RCC 7860 (cell line): ENCODE measurements at regions not wholly inside any gene's neighbourhood (a gene's known extent, or its start where the extent isn't known, plus 50 kb on each side); places are given as distances from the start of the nearest gene placed in this dataset.
"Not testable (repeated sequence)": the region's sequence is repeated elsewhere in the genome, so short reads cannot be mapped to it uniquely, and the experiment has no call there.

Experiments used
- DNase-seq: peaks from one replicate; pipeline ENCODE4 v3.0.0-alpha.2; 2015; ENCODE audit warnings: low spot score
- FAIRE-seq: peaks from 2 replicates; lab custom pipeline; 2012; peaks lifted over from hg19 to GRCh38; lab: Jason Lieb, UNC

DNA sequence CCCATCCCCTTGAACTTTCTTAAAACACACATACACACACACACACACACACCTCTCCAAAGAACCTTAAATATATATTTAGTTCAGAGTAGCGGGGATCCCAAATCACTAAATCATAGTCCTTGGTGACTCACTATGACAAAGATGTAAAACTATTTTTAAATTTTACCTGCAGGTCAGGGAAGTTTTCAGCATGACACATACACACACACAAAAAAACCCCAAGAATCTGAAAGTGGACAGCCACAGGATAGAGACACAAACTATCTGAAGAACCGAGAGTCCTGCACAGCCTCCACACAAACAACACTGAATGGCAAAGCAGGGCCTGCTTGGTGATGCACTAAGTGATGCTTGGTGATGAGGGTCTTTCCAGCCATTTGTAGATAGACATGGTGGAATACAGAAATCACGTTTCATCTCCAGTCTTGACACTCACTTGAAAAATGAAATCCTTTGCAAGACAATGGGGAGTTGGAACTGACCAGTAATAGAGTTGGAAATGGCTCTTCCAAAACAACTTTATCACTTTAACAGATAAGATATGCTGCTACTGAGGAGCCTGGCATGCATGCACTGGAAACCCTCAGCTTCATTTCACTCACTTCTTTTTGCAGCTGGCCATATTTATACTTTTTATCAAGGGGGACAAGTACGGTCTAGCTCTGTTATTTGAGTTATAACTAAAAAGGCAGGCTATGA lies 307.3 kb downstream of the RAPGEF2 start:
- FAIRE-seq: peak; percentile 83
- DNase-seq: peak; percentile 74

GRCh38 chr4:159410891-159411290 lies 308.0 kb downstream of the RAPGEF2 start:
- DNase-seq (no peak), FAIRE-seq (no peak)

DNA sequence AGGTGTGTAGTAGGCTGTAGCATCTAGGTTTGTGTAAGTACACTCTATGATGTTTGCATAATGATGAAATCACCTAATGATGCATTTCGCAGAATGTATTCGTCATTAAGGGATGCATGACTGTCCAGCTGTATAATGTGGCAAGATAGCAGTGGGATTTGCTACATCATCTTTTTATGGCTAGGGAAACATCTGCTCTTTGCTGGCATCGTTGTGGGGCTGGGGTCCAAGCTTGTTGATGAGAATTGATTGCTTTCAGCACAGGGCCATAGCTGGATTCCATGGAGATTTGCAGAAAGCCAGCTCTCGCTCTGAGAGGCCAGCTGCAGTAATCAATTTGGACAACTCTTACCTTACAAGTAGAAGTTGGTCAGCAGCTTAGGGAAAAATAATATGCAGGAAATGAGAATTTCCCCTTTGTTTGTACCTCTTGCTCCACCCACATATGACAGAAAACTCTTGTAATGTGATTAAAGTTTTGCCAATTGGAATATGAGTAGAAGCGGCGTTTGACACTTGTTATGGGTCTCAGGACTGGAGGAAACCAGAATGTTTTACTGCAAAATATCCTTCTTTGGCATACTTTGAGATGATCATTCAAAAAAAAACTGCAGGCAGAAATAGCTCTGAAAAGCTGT lies 310.5 kb downstream of the RAPGEF2 start:
- peak; percentile 49 for DNase-seq
- FAIRE-seq: no peak

DNA sequence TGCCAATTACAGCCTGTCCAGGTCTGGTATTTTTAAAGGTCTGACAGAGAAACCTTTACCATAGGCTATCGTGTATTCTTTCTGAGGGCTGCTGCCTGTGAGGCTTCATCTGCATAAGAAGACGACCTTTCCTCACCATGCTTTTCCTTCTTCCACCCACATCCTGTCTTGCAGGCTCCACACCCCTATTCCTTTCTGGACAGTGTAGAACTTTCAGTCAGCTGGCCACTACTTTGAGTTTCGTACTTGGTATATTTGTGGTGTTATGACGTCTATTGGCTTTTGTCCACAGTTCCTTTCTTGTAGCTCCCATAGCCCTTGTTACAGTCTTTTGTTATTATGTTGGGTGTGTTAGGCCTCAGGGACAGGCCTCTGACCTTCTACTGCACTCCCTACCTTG lies 311.4 kb downstream of the RAPGEF2 start:
- FAIRE-seq (no peak), DNase-seq (no peak)

DNA sequence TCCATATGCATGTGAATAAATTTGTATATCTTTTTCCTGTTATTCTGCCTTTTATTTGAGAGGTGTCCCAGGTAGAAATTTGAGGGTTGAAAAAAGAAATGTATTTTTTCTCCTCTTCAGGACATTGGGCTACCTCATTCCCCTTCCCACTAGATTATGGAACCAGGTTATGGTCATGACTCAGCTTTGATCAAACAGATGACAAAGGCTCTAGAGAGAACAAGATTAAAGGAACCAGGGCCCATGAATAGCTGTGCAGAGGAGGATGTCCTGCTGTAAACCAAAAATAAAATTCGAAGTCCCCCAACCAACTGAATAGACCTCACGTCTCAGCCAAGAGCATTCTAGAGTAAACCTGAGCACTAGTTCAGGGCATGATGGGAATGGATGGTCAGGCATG lies 313.2 kb downstream of the RAPGEF2 start:
- FAIRE-seq (peak; percentile 52), DNase-seq (peak; percentile 70)

DNA sequence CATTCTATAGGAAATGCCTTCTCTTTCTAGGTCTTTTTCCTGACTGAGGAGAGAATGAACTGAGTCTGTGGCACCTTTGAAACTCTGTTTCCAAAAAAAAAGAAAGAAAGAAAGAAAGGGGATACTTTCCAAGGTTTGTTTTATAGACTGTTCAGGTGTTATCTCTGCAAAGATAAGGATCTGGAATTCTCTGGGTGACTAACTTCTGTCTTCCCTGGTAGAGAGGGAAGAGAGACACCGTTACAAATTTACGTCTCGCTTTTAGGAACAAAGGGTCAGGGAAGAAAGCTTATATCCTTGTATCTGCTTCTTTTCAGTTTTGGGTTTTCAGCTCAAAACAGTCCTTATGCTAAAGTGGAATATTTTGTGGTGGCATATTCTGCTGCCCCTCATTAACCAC lies 314.1 kb downstream of the RAPGEF2 start:
- FAIRE-seq: no peak
- DNase-seq: peak; percentile 16

DNA sequence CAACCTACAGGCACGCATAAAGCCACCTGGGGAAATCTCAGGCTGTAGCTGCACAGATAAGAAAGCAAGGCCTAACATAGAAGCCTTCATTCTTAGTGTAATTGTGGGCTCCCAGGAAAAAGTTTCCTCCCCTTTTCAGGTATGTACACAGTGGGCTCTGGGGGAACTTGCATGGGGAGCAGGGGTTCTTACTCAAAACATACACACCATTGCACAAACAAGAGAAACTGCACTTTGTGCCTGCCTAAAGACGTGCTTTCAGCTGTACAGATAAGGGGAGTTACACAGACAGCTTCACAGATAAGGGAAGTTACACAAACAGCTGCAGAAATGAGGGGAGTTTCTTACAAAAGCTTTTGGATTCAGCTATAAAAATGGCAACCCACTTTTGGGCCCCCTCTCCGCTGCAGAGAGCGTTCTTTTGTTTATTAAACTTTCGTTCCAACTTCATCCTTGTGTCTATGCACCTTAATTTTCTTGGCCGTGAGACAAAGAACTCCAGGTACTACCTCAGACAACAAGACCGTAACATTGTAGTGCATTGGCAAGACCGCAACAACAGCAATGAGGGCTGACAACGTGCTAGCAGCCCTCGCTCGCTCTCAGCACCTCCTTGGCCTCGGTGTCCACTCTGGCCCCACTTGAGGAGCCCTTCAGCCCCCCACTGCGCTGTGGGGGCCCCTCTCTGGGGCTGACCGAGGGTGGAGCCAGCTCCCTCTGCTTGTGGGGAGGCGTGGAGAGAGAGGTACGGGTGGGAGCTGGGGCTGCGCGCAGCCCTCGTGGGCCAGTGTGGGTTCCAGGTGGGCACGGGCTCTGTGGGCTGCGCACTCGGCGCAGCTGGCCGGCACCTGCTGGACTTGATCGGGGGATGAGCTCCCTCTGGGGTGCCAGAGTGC lies 317.5 kb downstream of the RAPGEF2 start:
- DNase-seq (no peak), FAIRE-seq (no peak)

GRCh38 chr4:159421058-159421419 lies 318.2 kb downstream of the RAPGEF2 start:
- FAIRE-seq, DNase-seq: not testable (repeated sequence)

DNA sequence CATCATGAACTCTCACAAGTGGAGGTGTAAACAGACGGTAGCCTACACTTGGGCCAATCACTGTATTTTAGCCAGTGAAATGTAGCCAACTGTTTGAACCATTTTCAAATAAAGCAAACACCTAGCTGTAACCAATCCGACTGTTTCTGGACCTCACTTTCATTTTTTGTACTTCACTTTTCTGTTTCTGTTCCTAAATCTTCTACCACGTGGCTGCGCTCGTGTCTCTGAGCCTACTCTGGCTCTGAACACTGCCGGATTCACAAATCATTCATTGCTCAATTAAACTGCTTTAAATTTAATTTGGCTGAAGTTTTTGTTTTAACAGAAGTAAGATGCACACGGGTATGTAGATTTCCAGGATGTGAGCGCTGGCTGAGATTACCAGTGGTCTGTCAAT lies 319.1 kb downstream of the RAPGEF2 start:
- DNase-seq (no peak), FAIRE-seq (no peak)

- no peak for DNase-seq
- FAIRE-seq: no peak
These were observed 319.7 kb downstream of the RAPGEF2 start for GRCh38 chr4:159422626-159423025.

DNA sequence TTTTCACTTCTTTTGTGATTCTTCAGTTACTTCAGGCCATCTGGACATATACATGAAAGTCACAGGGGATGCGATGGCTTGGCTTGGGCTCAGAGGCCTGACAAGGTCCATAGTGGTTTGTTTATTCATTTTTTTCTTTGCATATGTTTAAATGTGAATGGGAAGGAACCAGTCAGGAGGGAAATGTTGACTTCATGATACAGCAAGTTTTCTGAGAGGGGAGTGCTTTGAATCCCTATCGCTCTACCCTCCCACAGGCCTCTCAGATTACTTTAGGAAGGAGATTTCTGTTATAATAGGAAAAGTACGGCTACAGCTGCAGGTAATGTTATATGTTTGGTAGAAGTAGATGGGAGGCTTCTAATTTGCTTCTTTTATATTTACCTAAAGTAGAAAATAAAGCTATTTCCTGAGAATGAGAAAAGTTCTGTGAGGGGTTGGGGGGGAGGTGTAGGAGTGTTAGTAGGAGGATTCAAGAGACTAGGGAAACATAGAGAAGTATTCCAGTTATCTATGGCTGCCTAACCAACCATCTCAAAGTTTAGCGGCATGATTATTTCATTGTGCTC lies 322.9 kb downstream of the RAPGEF2 start:
- DNase-seq (no peak), FAIRE-seq (no peak)

DNA sequence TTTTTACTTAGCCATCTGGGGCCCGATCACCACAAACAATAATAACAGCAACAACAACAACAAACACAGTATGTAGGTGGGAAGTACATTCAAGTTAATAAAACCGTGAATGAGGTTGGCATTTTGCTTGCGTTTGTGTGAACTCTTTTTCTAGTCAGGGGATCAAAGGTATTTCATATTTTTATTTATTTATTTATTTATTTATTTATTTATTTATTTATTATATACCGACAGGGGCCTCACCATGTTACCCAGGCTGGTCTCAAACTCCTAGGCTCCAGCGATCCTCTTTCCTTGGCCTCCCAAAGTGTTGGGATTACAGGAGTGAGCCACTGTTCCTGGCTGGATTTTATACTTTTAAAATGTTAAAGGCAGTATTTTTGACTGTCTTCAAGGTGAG lies 325.4 kb downstream of the RAPGEF2 start:
- no peak for DNase-seq
- FAIRE-seq: no peak

DNA sequence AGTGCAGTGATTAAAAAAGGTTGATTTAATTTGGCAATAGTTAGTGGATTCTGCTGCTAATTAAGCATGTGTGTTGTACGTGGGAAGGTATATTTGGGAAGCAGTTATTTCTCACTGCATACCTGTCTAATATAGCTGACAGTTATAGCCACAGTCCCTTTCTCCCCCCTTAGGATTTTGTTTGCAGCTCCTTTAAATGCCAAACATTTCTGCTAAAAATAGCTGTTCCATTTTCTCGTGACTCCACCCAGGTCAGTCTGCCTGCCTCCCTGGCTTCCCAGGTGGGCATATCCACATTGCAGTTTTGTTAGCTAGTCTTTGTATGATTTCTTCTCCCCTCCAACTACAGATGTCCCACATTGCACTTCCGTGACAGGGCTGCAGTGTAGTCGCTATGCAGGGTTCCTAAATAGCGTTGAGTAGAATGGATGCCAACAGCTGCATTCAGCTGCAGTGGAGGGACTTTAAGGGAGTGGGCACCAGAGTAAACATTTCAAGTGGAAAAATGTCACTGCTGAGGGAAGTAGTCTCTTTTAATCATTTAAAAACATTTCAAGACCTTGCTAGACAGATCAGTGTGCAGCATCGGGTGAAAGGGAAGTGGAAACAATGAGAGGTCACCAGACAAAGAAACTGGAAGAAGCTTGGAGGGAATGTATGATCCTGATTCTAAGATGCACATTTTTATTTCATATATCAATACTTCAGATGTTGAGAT lies 326.3 kb downstream of the RAPGEF2 start:
- FAIRE-seq (no peak), DNase-seq (no peak)

DNA sequence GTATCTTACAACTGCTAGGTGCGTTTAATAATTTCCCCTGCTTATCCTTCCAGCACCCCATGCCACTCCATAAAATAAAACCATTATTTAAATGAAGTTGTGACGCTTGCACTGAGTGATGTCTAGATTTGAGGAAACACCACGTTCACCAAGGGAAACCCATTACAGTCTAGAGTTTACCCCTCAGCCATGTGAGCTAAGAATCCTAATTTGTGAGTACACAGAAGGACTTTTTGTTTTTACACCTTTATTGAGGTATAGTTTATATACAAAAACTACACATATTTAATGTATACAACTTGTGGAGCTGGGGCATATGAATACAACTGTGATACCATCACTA lies 326.8 kb downstream of the RAPGEF2 start:
- FAIRE-seq: no peak
- no peak for DNase-seq

- no peak for DNase-seq
- FAIRE-seq: no peak
These were observed 328.0 kb downstream of the RAPGEF2 start for GRCh38 chr4:159430896-159431295.

GRCh38 chr4:159432436-159432835 lies 329.6 kb downstream of the RAPGEF2 start:
- no peak for FAIRE-seq

DNA sequence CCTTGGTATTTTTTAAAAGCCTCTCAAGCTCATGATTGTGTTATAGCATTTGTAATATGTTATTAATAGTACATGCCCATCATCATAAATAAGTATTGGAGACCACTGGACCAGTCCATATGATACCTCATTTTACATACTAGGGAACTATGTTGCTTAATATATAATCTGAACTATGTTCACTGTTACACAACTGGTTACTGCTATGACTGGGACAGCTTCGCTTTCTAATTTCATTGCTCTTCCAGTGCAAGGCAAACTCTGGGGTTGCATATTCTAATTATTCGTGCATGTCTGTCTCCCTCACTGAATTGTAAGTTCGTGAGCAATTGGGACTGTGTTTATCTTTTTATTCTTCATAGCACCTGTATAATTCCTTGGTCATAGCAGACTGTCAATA lies 330.5 kb downstream of the RAPGEF2 start:
- no peak for FAIRE-seq
- no peak for DNase-seq

More at GRCh38 chr4:159432436-159432835, 329.6 kb downstream of the RAPGEF2 start:
- DNase-seq: no peak

GRCh38 chr4:159434114-159434870 lies 331.4 kb downstream of the RAPGEF2 start:
- DNase-seq (no peak), FAIRE-seq (no peak)

DNA sequence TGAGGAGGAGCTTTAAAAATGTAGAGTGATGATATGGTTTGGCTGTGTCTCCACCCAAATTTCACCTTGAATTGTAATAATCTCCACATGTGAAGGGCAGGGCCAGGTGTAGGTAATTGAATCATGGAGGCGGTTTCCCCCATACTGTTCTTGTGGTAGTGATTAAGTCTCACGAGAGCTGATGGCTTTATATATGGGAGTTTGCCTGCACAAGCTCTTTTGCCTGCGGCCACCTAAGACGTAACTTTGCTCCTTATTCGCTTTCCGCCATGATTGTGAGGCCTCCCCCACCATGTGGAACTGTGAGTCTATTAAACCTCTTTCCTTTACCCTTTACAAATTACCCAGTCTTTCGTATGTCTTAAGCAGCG lies 332.0 kb downstream of the RAPGEF2 start:
- DNase-seq: no peak
- no peak for FAIRE-seq

GRCh38 chr4:159435561-159436023 lies 332.7 kb downstream of the RAPGEF2 start:
- FAIRE-seq (no peak), DNase-seq (no peak)
